Cardiac fibroblast (primary cell): ENCODE measurements at regions not wholly inside any gene's neighbourhood (a gene's known extent, or its start where the extent isn't known, plus 50 kb on each side); places are given as distances from the start of the nearest gene placed in this dataset.

Experiments
- DNase-seq, 2 donors: peaks; one replicate each; pipeline versions ENCODE4 v3.0.0 to v3.0.0-alpha.2; 2010; ENCODE audit warnings: low read depth in 2 of 2
- H3K4me3 ChIP-seq, 2 donors: replicated peaks in 1 of 2; 1 replicate in 1 of 2; 2 replicates in 1 of 2; pipeline ENCODE4 v1.5.1; 2011; ENCODE audit warnings: low read depth in 2 of 2, low read length in 2 of 2, mild to moderate bottlenecking in 2 of 2, moderate library complexity in 1 of 2
- TF ChIP-seq, protein P1 (sequence below): IDR thresholded peaks from one replicate; pipeline ENCODE4 v1.5.1; 2011; ENCODE audit warnings: low read depth, mild to moderate bottlenecking, low read length, inconsistent platforms

DNA sequence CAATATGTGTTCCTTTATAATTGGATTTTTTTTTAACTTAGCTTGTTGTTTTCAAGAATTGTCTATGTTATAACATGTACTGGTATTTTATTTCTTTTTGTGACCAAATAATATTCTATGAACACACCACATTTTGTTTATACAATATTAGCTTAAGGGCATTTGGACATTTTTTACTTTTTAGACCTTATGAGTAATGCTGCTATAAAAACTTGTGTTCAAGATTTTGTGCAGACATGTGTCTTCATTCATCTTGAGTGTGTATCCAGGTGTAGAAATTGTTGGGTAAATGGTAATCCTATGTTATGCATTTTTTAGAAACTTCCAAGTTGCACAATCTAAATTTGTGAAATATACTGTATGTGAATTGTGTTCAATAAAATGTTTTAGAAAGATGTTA is 936.7 kb downstream of the CCSER2 start:
- DNase-seq: no peak
- TF ChIP-seq, protein P1, sequence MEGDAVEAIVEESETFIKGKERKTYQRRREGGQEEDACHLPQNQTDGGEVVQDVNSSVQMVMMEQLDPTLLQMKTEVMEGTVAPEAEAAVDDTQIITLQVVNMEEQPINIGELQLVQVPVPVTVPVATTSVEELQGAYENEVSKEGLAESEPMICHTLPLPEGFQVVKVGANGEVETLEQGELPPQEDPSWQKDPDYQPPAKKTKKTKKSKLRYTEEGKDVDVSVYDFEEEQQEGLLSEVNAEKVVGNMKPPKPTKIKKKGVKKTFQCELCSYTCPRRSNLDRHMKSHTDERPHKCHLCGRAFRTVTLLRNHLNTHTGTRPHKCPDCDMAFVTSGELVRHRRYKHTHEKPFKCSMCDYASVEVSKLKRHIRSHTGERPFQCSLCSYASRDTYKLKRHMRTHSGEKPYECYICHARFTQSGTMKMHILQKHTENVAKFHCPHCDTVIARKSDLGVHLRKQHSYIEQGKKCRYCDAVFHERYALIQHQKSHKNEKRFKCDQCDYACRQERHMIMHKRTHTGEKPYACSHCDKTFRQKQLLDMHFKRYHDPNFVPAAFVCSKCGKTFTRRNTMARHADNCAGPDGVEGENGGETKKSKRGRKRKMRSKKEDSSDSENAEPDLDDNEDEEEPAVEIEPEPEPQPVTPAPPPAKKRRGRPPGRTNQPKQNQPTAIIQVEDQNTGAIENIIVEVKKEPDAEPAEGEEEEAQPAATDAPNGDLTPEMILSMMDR: no peak
- H3K4me3 ChIP-seq: no peak overlapping the region

DNA sequence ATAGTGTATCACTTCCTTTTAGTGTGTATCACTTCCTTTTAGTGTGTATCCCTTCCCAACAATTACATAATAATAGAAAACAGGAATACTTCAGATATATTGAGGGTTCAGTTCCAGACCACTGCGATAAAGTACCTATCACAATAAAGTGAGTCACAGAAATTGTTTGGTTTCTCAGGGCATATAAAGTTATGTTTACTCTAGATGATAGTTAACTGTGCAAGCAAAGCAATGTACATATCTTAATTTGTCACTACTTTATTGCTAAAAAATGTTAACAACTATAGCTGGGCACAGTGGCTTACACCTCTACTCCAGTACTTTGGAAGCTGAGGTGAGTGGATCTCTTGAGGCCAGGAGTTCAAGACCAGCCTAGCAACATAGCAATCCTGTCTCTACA is 938.4 kb downstream of the CCSER2 start:
- TF ChIP-seq, protein P1: no peak
- no peak overlapping the region for H3K4me3 ChIP-seq
- no peak for DNase-seq

DNA sequence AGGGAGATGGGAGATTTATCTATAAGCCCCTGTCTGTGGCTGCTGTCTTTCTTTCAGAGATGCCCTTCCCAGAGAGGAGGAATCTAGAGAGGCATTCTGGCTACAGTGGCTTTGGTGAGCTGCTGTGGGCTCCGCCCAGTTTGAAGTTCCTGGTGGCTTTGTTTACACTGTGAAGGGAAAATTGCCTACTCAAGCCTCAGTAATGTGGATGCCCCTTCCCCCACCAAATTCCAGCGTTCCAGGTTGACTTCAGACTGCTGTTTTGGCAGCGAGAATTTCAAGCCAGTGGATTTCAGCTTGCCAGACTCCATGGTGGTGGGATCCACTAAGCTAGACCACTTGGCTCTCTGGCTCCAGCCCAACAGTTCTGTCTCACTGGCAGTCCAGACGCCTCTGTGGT is 951.6 kb downstream of the CCSER2 start:
- DNase-seq: no peak
- TF ChIP-seq, protein P1: no peak
- no peak overlapping the region for H3K4me3 ChIP-seq

DNA sequence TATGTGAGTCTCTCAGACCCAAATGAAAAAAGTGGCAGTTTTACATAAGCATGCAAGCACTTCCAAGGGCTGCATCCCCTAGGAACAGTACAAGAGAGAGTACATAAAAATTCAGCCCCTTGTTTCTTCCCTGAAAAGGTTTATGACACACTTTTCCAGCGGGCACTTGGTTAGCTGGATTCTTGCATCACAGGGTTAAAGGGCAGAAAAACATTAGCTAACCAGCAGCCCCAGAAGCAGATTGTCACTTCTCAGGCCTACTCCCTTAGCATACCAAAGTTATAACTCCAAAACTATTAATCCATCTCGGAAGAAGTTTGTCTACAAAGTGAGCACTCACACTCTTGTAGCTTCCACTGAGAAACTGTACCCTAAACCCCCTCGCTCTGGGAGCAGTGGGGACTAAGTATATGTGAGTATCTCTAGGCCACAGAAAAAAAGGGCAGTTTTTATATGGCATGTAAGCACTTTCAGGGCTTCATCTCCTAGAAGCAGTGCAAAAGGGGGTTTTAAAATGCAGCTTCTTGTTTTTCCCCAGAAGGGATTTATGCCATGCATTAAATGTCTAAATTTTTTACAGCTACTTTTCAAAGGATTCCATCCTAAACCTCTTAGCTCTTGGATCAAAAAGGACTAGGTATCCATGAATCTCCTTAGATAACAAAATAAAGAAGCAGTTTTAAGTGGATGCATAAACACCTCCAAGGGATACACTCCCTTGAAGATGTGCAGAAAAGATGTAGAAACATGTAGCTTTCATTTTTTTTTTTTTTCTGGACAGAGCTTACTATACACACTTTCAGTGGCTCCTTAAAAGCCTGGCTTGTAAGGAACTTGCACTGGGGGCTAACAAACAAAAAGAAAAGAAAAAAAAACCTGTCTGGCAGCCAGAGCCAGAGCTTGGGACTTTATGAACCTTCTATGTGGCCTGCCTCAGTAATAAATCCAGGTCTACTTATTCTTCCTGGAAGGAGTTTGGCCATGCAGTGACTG is 956.7 kb downstream of the CCSER2 start:
- TF ChIP-seq, protein P1: no peak
- no peak for DNase-seq

DNA sequence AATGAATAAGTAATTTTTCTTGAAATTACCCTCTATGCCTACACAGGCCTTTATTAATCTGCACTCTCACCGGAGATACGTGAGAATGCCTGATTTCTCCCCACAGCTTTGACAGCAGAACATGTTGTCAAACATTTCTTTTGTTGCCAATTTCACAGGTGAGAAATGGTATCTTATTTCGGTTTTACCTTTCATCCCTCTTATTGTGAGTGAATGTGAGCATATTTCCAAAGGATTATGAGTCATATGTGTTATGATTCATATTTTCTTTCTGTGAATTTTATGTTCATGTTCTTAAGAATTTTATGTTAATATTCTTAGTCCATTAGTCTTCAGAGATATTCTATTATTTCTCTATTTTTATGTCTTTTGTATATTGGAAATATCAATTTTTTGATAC is 965.1 kb downstream of the CCSER2 start:
- TF ChIP-seq, protein P1: no peak
- no peak overlapping the region for H3K4me3 ChIP-seq
- no peak for DNase-seq

More for the DNA sequence above, 956.7 kb downstream of the CCSER2 start:
- no peak overlapping the region for H3K4me3 ChIP-seq

DNA sequence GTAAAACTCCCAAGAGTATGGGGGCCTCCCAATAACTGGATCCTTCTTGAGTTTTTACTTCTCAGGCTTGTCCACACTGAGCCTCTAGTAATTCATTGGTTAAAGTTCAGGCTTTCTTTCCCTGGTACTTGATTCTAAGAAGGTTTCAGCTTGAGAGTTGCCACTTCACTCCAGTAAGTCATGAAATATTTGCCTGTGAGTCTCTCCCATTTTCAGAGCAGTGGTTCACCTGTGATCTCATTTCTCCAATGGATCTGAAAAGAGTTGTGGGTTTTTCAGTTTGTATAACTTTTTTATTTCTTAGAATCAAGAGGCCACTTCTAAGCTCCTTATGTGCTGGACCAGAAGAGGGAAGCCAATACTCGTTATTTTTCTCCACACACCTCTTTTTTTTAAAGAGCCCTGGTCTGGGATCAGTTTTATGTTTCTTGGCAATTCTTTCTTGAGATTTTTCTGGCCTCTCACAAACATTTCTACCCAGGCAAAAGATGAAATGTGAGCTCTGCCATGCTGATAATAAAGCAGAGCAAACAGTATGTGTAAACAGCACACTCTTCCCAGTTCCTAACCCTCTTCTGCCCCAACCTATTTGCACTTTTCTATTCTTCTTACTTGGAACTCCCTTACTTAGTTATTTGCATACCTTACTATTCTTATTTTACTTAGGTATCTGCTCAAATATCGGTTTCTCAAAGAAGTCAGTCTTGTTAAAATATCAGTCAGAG is 983.4 kb downstream of the CCSER2 start:
- no peak overlapping the region for H3K4me3 ChIP-seq
- DNase-seq: no peak
- TF ChIP-seq, protein P1: no peak
